NCI-H1930 (cell line): ENCODE measurements at regions not wholly inside any gene's neighbourhood (a gene's known extent, or its start where the extent isn't known, plus 50 kb on each side); places are given as distances from the start of the nearest gene placed in this dataset.
A peak's percentile ranks its signal among the peaks of the same experiment; 100 is the strongest.
"Not testable (repeated sequence)": the region's sequence is repeated elsewhere in the genome, so short reads cannot be mapped to it uniquely, and the experiment has no call there.

Source experiments
- DNase-seq, 2 experiments: peaks; one replicate each; lab custom pipeline; 2025; lab: John Stamatoyannopoulos, UW

DNA sequence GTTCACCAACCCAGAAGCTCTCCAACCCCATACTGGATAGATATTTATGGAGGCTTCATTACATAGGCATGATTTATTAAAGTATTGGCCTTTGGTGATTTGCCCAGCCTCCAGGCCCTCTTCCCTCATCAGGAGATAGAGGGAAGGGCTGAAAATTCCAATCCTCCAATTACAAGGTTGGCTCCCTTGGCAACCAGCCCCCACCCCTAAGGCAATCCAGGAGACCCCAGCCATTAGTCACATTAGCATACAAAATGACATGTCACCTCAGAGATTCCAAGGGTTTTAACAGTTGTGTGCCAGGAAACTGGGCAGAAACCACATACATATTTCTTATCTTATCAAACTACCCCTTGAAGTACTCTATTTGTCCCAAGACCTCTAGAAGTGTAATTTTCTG lies 210.0 kb downstream of the HINT1 start:
- DNase-seq, result no peak

GRCh38 chr5:130954336-130954735 lies 210.7 kb downstream of the HINT1 start:
- no peak for DNase-seq

- no peak for DNase-seq
Observed at GRCh38 chr5:130939059-130939458, 226.0 kb downstream of the HINT1 start.

- no peak for DNase-seq
Observed at GRCh38 chr5:130937046-130937445, 228.0 kb downstream of the HINT1 start.

DNA sequence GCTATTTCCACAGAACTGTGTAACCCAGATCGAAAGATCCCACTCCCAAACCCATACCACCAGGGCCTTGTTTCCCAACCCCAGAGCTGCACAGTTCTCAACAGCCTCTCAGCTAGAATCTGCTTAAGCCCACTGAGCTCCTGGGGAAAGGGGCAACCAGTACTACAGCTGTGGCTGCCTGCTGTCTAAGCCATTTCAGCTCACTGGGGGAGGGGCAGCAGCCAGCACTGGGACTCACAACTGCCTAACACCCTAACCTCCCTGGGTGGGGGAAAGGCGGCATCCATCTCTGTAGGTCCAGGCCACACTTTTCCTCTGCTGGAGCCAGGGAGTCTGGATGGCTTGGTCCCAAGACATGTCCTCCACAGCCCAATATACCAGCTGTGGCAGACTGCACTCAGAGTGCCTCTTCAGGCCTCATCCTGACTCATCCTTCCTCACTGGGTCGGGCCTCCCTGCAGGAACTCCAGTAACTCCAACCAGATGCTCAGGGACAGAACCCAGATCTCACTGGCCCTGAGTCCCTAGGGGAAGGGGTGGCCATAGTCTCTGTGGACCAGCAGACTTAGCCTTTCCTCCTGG lies 241.4 kb downstream of the HINT1 start:
- DNase-seq, result no peak

GRCh38 chr5:130912088-130912487 lies 253.0 kb downstream of the HINT1 start:
- DNase-seq, result no peak

DNA sequence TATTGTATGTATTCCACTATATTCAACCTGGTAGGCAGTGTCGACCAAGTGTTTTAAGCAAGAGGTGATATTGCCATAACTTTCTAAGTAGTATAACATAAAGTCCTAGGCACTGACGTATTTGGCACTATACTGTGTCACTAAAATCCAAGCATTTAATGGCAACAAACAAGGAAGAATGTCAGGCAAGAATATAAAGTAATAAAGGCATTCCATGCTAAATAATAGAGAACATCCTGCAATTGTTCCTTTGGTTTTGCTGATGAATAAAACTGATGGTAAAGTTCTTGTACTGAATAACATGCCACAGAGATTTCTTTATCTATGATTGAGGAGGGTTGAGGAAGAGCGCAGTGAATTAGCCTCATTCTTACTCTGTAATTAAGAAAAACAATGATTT lies 256.9 kb downstream of the HINT1 start:
- no peak for DNase-seq

- DNase-seq, result peak in 1 of 2 experiments; percentile 1
Observed at GRCh38 chr5:130897537-130898195, 267.4 kb downstream of the HINT1 start.

DNA sequence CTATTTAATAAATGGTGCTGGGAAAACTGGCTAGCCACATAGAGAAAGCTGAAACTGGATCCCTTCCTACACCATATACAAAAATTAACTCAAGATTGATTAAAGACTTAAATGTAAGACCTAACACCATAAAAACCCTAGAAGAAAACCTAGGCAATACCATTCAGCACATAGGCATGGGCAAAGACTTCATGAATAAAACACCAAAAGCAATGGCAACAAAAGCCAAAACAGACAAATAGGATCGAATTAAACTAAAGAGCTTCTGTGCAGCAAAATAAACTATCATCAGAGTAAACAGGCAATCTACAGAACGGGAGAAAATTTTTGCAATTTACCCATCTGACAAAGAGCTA lies 267.9 kb downstream of the HINT1 start:
- DNase-seq, result not testable (repeated sequence)

GRCh38 chr5:130896636-130897035 lies 268.4 kb downstream of the HINT1 start:
- DNase-seq, result no peak

- no peak for DNase-seq
Observed at GRCh38 chr5:130893006-130893405, 272.1 kb downstream of the HINT1 start.

- DNase-seq, result no peak
Observed at GRCh38 chr5:130890610-130891009, 274.4 kb downstream of the HINT1 start.

DNA sequence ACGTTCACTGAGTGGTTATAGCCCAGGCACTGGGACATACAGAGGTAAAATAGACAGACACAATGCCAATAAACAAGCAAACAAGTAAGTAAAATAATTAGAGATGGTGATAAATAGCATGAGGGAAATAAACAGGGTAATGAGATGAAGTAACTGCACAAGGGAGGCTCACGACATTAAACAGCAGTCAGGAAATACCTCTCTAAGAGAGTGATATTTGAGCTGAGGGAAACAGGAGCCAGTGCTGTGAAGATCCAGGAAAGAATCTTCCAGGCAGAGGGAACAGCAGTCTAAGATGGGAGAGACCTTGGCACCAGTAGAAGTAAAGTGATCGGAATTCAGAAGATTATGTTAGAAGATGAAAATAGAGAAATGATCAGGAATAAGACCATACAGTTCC lies 279.4 kb downstream of the HINT1 start:
- DNase-seq, result no peak

- no peak for DNase-seq
Observed at GRCh38 chr5:130885027-130885426, 280.0 kb downstream of the HINT1 start.

- DNase-seq, result no peak
Observed at GRCh38 chr5:130884023-130884422, 281.0 kb downstream of the HINT1 start.

GRCh38 chr5:130875656-130876055 lies 289.4 kb downstream of the HINT1 start:
- no peak for DNase-seq

DNA sequence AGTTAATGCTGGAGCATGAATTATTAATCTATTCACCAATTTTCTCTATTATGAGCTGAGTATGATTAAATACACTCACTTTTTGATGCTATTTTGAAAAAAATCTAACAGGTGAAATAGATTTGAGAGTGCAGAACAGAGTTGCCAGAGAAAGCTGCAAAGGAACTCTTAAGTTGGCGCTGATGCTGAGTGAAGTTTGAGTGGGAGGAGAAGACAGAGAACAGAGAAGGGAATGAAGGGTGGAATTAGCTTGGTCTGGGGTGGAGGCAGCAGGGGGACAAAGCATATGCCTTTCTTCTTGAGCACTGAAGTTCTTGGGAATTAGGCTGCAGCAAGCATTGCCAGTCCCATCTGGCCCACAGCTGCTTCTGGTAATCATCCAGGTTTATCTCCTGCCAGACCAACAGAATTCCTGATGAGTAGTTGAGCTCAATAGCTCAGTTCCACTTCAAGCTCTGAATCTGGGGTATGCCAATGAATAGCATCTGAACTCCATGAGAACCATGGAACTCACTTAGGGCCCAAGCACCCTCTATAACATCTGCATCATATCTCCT lies 290.1 kb downstream of the HINT1 start:
- DNase-seq, result no peak

GRCh38 chr5:130871346-130872086 lies 293.5 kb downstream of the HINT1 start:
- peak in 1 of 2 experiments; percentile 1 for DNase-seq

DNA sequence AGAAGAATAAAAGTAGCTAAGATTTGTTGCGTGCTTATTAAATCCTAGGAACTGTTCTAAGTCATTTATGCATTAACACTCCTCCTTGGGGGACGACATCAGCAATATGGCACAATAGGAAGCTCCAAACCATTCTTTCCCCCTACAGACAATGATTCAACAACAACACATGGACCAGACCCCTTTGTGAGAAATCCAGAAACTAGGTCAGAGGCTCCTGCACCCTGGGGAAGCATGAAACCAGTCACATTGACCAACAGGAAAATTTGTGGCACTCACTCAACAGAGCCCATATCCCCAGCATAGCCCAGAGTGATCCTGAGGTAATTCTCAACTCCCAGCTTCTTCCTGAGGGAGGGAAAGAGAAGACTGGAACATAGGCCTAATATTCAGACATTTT lies 294.4 kb downstream of the HINT1 start:
- no peak for DNase-seq

DNA sequence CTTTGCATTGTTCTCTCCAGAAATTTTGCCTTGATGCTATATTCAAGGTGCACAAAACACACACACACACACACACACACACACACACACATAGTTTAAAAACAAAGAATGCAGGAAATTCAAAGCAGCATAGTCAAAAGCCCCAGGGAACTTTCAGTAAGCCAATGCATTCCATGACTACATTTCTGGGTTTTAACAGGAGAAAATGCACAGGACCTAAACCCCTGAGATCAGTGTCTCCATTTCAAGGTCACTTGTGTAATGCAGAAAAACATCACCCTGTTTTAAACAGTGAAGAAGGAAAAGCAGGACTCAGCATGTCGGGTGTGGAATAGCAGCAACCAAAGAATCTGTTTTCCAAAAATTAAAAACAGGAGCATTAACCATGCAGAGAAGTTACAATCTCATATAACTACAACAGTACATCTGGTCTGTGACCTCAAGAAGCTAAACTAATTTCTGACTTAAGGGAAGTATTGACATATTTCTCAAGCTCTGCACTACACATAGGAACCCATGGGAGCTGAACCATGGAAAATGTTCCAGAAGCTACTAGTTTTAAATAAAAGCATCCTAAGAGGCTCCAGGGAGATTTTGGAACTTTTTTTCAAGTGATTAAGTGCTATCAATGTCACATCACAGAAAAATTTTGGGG lies 296.7 kb downstream of the HINT1 start:
- DNase-seq, result no peak

GRCh38 chr5:130845049-130845765 lies 319.8 kb downstream of the HINT1 start:
- no peak for DNase-seq
